Upper lobe of left lung (tissue), 4 donors: ENCODE measurements at regions not wholly inside any gene's neighbourhood (a gene's known extent, or its start where the extent isn't known, plus 50 kb on each side); places are given as distances from the start of the nearest gene placed in this dataset.

Source experiments
- CTCF ChIP-seq, 6 experiments: fragments of 450-650 bp in 4 of 6; fragments of 200-600 bp in 2 of 6; sonication (generic) in 2 of 6; IDR thresholded peaks; one replicate each; pipeline ENCODE4 v1.5.1; 2016 to 2019; ENCODE audit warnings: antibody characterized with exemption in 6 of 6
- POLR2A ChIP-seq, 4 donors: fragments of 450-650 bp; IDR thresholded peaks; one replicate each; pipeline ENCODE4 v1.5.1; 2016 to 2017; ENCODE audit warnings: antibody characterized with exemption in 4 of 4, mild to moderate bottlenecking in 2 of 4

GRCh38 chr4:148530114-148530513 is 87.9 kb upstream of the NR3C2 start:
- TF ChIP-seq CTCF (IDR thresholded peaks at IDR 0.05): no peak
- TF ChIP-seq POLR2A (IDR thresholded peaks at IDR 0.05): no peak
